Suprapubic skin (tissue), 4 donors: ENCODE measurements at regions not wholly inside any gene's neighbourhood (a gene's known extent, or its start where the extent isn't known, plus 50 kb on each side); places are given as distances from the start of the nearest gene placed in this dataset.

Source experiments
- CTCF ChIP-seq, 2 donors: fragments of 200-600 bp in 1 of 2; fragments of 450-650 bp in 1 of 2; sonication (generic) in 1 of 2; IDR thresholded peaks; one replicate each; pipeline ENCODE4 v1.5.1; 2016 to 2019; ENCODE audit warnings: antibody characterized with exemption in 2 of 2, mild to moderate bottlenecking in 1 of 2, moderate library complexity in 1 of 2
- EP300 ChIP-seq: sonication (generic); formaldehyde crosslinking; IDR thresholded peaks from one replicate; pipeline ENCODE4 v1.6.1; 2017; ENCODE audit warnings: antibody characterized with exemption
- POLR2A ChIP-seq, 2 donors: fragments of 450-650 bp; IDR thresholded peaks; one replicate each; pipeline ENCODE4 v1.6.1; 2017; ENCODE audit warnings: antibody characterized with exemption in 2 of 2, mild to moderate bottlenecking in 2 of 2, moderate library complexity in 2 of 2
- POLR2AphosphoS5 ChIP-seq, 3 donors: sonication (generic); formaldehyde crosslinking; IDR thresholded peaks; one replicate each; pipeline ENCODE4 v1.6.1; 2017; ENCODE audit warnings: antibody characterized with exemption in 3 of 3

- TF ChIP-seq POLR2AphosphoS5 (IDR thresholded peaks at IDR 0.05) (no peak), CTCF (IDR thresholded peaks at IDR 0.05) (no peak), EP300 (no peak), POLR2A (IDR thresholded peaks at IDR 0.05) (no peak)
Measured at GRCh38 chr6:111939902-111940301, 66.7 kb upstream of the FYN start.
